GM21619 (cell line): ENCODE measurements at regions not wholly inside any gene's neighbourhood (a gene's known extent, or its start where the extent isn't known, plus 50 kb on each side); places are given as distances from the start of the nearest gene placed in this dataset.

Source experiments
- ATAC-seq: cut with Tn5 transposase; IDR thresholded peaks from one replicate; pipeline ENCODE4 v1.9.1; 2021; ENCODE audit not compliant: unreplicated experiment

DNA sequence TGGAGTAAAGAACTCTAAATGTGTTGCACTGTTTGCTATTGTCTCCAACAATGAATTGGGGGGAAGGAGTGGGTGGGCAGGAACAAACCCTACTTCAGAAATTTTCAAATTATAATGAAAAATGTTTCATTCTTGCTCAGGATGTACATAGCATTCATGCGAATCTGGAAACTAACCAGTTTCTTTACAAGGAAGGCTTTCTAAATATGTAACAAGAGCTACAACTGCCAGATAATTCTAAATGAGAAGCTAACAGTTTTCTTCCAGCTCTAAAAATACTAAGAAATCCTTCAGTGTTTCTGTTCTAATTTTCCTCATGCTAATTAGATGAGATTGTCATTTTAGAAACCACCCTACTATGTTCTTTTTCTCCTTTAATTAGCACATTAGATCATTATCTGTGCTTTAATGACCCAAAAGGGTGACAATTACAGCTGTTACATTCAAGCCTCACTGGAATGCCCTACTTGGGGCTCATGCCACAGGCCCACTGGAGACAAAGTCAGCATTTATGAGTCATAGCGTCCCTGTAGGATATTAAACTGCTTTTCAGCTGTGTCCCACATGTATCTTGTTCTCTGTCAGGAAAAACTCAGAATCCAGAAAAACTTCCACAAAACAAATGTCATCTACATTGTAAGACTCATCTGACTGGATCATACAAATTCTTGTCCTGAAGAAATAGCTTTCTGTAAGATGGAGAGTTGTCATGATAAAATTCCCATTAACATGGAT, 804.6 kb upstream of the CXADR start:
- no peak for ATAC-seq

DNA sequence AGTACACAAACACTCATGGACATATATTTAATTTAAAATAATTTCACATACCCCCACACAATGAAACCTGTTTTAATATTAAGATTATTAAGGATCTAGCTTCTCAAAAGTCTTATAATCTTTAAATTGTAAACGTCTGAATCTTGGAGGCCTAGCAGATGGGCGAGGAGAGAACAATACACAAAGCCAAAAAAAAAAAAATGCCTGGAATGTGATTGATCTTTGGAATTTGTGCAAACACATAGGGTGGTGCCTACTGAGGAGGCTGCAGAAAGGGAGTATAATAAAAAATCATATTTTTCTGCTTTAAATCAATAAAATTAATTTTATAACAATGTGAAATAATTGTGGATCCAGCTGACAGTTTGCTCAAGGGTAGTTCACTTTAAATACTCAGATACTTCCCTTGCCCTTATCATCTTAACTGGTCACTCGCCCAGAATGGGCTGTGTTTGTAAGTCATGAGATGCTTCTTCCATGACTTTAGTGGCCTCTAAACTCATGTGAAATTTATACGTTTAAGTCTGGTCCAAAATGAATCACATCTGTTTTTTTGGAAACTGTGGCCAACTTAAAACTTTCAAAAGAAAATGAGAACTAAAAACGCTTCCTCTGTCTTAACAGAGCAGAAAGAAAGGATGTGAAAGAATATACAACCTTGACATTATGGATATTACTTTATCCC, 802.8 kb upstream of the CXADR start:
- no peak for ATAC-seq

DNA sequence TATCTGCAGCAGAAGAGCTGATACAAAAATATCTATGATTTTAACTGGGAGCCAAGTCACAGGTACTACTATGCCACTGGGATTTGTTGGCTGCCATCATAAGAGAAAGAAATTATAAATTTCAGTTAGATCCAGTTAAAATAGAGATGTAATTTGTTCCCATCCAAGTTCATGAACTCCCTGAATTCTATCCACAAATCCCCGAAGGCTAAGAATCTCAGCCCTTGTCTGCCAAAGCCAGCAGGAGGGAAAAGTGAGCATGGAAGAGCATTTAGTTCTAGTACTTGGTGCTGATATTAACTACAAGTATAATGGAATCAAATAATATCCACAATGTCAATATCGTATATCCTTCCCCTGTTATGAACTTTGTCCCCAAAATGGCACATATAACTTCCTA, 801.1 kb upstream of the CXADR start:
- no peak for ATAC-seq

DNA sequence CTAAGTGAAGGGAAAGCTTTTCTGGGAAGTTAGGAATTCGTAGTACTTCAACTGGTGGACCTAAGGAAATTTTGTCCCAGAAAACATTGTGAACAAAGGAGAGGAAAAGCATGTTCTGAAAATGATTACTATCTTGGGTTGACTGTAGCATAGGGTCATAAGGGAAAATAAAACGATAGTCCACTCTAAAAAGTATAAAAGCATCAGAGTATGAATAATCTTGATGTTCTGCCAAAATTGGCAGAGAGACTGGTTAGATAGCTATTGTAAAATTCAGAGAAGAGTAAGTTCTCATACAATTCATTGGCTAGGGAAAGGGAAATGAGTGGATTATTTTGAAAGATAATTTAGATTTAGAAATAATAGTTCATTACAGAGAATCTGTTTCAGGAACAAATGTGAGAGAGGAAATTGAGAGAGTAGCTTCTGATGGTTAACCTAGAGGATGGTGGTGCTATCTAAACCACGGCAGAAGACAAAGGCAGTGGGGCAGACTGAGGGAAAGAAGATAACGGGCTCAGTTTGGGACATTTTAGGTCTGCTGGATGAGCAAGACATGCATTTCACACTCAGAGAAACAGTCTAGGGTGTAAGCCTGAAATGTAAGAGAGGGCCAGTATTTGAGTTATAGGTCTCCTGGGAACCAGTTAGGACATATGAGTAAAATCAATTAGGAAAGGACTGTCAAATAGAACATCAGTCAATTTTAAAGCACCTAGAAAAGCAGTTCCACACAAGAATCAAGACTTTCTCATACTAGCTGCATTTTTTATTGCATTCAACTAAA, 799.3 kb upstream of the CXADR start:
- ATAC-seq, result no peak

DNA sequence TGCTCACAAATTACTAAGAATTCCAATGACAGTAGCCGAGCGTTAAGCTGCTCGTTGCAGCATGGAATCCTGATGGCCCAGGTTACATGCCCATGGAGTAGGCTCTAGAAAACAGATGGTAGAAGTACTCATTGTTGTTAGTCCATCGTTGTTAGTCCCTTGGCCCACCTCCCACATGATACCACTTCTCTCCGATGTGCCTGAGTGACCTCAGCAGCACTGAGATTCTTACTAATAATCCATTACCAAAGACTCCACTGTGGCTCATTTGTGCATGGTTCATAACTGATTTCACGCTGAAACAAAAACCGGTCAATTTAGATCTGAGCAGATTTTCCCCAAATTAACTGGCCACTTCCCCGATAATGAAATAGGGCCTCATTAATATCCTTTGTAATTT, 772.3 kb upstream of the CXADR start:
- ATAC-seq, result no peak

DNA sequence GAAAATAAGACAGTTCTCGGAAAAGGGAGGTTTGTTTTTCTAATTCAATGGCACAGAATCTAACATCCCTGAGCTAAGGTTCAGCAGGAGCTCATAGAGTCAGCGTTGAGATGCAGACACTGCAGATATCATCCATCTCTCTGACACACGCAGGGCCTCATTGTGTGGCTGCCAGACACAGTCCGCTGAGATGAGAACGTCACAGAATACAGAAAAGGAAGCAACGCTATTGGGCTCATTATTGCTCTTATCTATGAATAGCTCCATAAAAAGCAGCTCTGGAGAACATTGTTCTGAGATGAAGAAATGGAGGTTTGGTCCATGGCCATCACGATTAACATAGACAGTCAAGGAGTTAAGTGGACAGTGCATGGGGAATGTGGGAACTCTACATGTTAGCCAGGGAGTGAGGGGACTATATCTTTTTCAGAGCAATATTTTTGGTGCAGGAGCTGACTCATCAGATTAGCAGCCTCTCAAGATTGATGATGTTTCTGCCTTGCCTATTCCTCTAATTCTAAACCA, 771.6 kb upstream of the CXADR start:
- no peak for ATAC-seq

DNA sequence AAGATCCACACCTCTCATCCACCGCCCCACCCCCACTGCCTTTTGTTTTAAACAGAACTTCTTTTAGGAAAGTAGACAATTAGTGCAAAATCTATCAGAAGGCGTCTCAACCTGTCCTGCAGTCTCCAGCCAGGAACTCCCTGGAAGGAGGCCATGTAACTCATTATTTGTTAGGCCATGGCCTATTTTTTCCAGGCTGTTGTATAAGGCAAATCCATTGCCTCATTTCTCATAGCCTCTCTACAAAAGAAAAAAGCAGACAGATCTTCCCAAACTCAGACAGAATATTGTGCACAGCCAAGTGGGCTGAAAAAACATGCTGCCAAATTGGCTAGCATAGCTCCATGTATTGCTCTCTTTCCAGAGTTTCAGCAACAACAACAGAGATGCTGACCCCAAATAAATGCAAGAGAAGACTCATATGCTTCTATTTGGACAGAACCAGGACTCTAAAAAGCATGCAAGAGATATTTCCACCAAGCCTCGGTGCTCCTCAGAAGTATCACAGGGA, 770.7 kb upstream of the CXADR start:
- ATAC-seq, result no peak

DNA sequence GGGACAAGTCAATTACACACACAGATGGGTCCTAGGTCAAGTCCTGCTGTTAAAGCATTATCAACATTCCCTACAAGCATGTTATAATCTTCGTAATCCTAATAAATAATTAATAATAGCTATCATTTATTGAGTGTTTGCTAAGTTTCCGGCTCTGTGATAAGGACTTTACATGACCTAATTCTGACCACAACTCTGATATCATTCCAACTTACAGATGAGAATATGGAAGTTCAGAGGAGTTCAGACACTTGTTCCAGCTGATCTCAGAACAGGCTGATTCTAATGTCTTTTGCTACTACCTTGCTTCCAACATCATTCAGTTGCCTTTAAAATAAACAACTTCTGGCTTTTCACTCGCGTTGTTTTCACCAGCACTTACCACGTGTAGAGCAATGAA, 770.1 kb upstream of the CXADR start:
- no peak for ATAC-seq

DNA sequence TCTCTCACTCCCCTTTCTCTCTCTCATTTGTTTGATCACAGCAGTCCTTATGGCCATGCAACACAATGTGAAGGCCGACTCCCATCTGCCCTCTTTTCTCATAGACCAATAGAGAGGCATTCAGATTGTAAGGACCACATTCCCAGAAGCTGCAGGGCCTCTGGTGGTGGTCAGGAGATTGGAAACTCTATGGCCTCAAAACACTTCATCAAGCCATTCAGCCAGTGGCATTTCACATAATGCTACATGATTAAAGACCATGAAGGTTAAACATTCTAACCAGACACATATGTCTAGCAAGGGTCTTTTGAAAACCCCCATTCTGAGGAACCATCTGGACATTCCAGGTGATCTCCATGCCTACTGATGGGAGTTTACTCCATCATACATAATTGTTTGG, 769.5 kb upstream of the CXADR start:
- no peak for ATAC-seq

DNA sequence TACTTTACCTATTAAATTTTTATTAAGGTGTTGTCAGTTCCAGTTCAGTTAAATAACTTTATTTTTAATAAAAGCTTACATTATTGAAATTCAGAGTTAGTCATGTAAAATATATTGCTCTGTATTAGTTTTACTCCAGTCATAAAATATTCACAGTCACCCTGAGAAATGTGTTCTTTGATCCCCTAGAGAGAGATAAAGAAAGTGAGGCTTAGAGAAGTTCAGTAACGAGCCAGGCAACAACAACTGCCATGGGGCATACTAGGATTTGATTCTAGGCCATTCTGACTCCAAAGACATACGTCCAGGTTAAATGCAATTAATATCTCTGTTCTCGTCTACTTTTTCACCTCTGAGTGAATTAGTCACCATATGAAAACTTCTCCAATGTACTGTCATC, 761.9 kb upstream of the CXADR start:
- no peak for ATAC-seq

DNA sequence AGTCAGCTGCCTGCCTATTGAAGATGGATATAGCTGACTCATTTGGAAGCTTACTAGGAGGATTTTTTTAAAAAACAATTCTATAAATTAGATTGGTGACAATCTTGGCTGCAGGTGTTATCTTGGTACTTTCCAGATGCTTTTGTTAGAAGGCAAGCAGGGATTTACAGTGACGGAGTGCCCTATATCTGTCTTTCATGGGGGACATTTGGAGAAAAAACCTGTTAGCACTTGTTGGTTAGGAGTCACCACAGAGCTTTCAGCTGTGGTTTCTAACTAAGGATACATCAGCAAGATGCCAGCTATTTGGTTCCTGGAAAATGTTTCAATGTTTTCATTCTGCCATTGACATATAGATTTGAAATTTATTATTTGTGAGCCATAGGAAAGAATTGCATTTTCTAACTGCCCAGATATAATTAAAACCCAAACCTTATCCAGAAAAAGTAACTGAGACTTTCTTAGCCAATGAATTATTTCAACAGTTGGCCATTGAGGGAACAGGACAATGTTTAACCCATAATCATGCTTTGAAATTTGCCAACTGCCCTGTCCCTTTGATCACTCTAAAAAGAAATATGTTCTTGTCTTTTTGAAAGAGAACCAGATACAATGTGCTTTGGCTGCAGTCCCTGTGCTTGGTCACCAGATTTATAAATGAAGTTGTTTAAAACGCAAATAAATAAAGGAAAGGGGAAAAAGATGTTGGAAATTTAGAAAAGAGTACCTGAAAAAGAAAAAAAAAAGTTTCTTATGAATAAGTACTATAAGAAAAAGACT, 761.0 kb upstream of the CXADR start:
- ATAC-seq, result no peak

DNA sequence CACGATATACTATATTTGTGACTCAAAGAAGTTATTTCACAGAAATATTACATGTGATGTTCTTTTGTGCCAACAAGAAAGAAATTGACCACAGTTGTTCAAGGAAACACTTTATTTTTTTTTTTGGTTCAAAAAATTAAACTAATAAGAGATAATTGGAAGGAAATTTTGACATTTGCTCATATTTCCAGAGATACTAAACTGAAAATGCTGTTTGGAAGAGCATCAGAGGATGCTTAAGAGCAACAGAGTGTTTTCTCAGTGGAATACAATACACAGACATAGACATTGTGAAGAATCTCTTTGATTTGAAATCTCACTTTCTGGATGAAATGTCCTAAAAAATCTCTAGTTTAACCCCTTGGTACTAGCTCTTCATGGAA, 760.4 kb upstream of the CXADR start:
- ATAC-seq, result no peak

DNA sequence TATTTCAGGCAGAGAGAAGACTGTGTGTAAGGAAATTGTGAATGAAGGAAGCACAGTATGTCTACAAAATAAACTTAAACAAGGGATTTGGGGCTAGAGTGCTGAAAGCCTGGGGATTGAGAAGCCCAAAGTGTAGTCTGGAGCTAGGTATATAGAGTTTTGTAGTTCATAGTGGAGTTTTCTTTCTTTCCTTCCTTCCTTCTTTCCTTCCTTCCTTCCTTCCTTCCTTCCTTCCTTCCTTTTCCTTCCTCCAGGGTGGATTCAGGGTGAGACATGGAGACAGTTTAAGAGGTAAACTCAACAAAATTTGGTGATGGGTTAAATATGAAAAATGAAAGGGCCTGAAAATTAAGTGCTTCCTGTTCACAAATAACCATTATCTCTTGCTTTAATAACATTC, 757.8 kb upstream of the CXADR start:
- no peak for ATAC-seq

DNA sequence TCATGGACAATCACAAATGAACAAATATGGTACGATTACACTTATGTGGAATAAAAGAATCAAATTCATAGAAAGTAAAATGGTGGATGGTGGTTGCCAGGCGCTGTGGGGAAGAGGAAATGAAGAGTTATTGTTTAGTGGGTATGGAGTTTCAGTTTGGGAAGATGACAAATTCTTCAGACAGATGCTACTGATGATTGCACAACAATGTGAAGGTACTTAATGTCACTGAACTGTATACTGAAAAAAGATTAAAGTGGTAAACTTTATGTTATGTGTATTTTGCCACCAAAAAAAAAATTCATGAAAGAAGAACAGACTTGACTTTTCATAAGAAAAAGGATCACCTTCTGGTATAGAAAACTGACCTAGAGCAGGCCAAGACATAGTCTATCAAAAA, 745.6 kb upstream of the CXADR start:
- no peak for ATAC-seq

DNA sequence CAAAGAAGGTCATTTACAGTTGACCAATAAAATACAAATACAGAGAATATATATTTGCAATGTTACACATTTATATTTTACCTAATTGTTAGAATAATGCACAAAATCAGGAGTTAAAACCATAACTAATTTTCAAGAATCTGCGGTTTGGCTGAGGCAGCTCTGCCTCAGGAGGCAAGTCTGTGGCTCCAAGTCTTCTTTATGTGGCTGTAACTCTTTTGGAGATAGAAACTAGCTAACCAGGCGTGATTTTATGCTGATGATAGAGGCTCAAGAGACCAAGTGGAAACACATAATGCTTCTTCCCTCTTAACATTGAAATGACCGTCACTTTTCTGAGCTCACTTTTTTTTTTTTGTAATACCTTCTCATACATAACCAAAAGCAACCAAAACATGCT, 744.7 kb upstream of the CXADR start:
- ATAC-seq, result no peak

DNA sequence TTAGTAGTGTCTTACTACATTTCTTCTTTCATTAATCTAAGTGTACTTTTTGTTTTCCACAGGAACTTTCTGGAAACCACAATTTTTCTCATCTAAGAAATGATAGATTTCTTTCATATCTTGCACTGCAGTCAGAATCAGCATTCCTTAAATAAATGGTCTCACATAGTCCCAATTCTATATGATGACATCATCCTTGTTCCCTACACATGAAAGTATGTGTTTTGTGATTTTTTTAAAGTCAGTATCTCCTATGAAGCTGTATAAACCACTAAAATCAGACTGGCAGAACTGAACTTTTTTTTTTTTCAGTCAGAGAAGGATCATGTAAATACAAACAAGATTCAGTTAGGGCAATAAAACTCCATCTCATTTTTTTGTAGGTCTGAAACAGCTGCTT, 742.6 kb upstream of the CXADR start:
- ATAC-seq, result no peak

DNA sequence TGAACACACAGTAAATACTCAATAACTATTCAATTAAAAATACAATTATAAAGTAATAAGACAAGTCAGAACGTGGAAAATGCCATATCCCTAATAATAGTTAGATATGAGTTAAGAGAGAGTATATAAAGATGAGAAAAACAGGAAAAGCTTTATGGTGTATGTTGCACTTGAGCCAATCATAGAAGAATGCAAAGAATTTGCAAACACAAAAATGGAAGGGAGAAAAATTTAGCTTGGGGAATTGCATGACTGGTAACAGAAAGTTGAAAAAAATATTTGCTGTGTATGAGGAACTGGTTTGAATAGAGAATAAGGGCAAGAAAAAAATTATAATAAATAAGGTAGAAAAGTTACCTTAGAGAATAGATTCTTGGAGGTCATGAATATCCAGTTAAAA, 739.6 kb upstream of the CXADR start:
- no peak for ATAC-seq

DNA sequence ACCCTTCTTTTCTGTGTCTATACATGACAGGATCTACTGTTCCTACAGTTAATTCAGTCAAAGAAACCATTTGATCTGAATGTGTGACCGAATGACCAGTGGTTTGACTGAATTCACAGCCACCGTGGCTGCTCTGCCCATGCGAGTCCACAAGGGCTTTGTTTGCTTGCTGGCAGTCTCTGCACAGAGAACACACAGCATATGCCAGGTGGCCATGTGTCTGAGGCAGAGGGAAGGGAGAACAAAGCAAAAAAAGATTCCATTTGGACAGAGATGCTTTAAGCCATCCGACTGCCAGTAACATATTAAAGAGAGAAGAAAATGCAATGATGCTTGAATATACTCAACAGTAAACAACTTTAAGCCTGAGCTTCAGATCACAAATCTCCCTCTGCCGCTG, 737.8 kb upstream of the CXADR start:
- ATAC-seq, result no peak

DNA sequence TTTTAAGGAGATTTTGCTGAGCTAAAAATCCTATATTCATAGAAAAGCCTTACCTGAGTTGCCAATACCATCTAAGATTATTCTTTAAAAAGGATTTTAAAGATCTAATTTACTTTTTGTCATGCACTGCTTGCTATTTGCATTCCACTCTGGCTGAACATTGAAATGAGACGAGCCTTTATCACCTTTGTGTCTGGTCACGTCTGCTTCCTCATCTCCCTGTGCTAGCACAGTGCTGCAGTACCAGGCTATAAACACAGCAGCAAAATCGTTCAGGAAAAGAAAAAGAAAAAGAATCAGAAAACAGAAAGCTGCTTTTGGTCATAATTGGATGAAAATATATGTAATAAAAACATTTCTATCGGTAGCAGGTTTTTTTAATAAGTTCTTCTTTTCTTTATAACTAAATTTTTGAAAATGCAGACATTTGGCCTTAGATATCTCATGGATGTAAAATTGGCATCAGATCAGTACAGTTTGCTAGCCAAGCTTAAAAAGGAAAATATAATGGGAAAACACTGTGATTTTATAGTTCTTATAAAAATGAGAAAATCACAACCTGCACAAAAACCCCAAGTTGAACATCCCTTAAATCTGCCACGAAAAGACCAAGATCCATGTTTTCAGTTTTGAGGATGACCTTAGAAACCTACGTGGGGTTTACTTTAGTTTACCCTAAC, 735.7 kb upstream of the CXADR start:
- no peak for ATAC-seq

DNA sequence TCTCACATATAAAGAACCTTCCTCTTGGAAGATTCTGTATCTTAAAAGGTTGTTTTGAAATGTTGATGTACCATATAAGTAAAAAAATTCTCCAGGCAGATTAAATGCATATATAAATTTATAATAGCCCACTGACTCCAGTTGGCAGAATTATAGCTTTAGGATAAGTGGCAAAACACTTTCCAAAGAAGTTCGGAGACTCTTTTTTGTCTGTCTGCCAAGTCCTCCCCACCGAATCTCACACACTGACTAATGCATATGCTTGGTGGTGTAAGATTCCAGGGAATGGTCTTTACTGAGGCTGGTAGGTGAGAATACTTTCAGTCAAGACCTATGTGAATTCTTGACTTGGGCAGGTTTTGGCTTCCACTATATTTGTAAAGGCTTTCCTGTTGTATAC, 724.3 kb upstream of the CXADR start:
- ATAC-seq, result no peak
